Endothelial cell of umbilical vein (primary cell): ENCODE measurements at regions not wholly inside any gene's neighbourhood (a gene's known extent, or its start where the extent isn't known, plus 50 kb on each side); places are given as distances from the start of the nearest gene placed in this dataset.

Source experiments
- BruUV-seq: library from RNA; stranded (reverse); fragments of 400-500 nt; replicated peaks from 2 replicates; lab custom pipeline; 2021; lab: Mats Ljungman, UMichigan
- CTCF ChIA-PET: fragments of 300-600, 350-600 bp; sonication (Branson Sonifier 250); formaldehyde crosslinking; loops from one replicate; lab custom pipeline; 2021; ENCODE audit warnings: antibody characterized with exemption, inconsistent platforms; lab: Charles Lee
- POLR2A ChIA-PET: fragments of 300-600, 350-600 bp; sonication (Branson Sonifier 250); formaldehyde crosslinking; loops from one replicate; lab custom pipeline; 2021; ENCODE audit warnings: antibody characterized with exemption, inconsistent platforms; lab: Charles Lee
- DNase-seq: peaks from one replicate; pipeline ENCODE4 v3.0.0-alpha.2; 2011; ENCODE audit warnings: low read depth, low spot score
- FAIRE-seq: peaks from 2 replicates; lab custom pipeline; 2011; peaks lifted over from hg19 to GRCh38; lab: Jason Lieb, UNC
- H2AFZ ChIP-seq: 2 replicates; pipeline ENCODE4 v1.6.0; 2012; ENCODE audit warnings: low read depth, low read length, control low read depth, inconsistent platforms
- H3K27ac ChIP-seq: 2 replicates; pipeline ENCODE4 v1.5.1; 2011; ENCODE audit warnings: low read depth, mild to moderate bottlenecking, control low read depth, low read length, moderate library complexity; ENCODE audit not compliant: insufficient read depth
- H3K27me3 ChIP-seq, 2 experiments: 2 replicates each; pipeline versions ENCODE4 v1.6.0 to v1.6.1; 2011; ENCODE audit warnings: low read length in 2 of 2, mixed read lengths in 1 of 2; ENCODE audit not compliant: control insufficient read depth in 2 of 2, insufficient read depth in 2 of 2
- H3K36me3 ChIP-seq, 2 experiments: 2 replicates in 1 of 2; 3 replicates in 1 of 2; pipeline ENCODE4 v1.5.1; 2011; ENCODE audit warnings: low read length in 2 of 2, mild to moderate bottlenecking in 1 of 2, moderate library complexity in 1 of 2; ENCODE audit not compliant: control insufficient read depth in 2 of 2, insufficient read depth in 2 of 2; ENCODE audit errors: extremely low read depth in 1 of 2
- H3K4me1 ChIP-seq: 3 replicates; pipeline ENCODE4 v1.5.1; 2011; ENCODE audit warnings: mild to moderate bottlenecking, low read length; ENCODE audit not compliant: control insufficient read depth, insufficient read depth; ENCODE audit errors: extremely low read depth
- H3K4me2 ChIP-seq: 2 replicates; pipeline ENCODE4 v1.6.1; 2011; ENCODE audit warnings: low read length, control low read depth, mixed read lengths; ENCODE audit not compliant: insufficient read depth
- H3K4me3 ChIP-seq, 3 experiments: fragments of 200-600 bp in 1 of 3; sonication (generic), shearing (Covaris generic) in 1 of 3; replicated peaks in 1 of 3; 2 replicates each; pipeline ENCODE4 v1.5.1; 2011 to 2016; ENCODE audit warnings: control low read depth in 3 of 3, low read length in 3 of 3, mild to moderate bottlenecking in 2 of 3, inconsistent platforms in 1 of 3, low read depth in 1 of 3, moderate library complexity in 1 of 3; ENCODE audit not compliant: insufficient read depth in 1 of 3
- H3K79me2 ChIP-seq: 2 replicates; pipeline ENCODE4 v1.6.0; 2012; ENCODE audit warnings: low read length, inconsistent platforms; ENCODE audit not compliant: control insufficient read depth, insufficient read depth
- H3K9ac ChIP-seq: replicated peaks from 2 replicates; pipeline ENCODE3; 2011; ENCODE audit warnings: low read length, control low read depth; ENCODE audit not compliant: insufficient read depth; ENCODE audit errors: extremely low read depth
- H3K9me1 ChIP-seq: replicated peaks from 3 replicates; pipeline ENCODE4 v1.6.0; 2011; ENCODE audit warnings: mild to moderate bottlenecking, low read length; ENCODE audit not compliant: control insufficient read depth, insufficient read depth; ENCODE audit errors: extremely low read depth
- H3K9me3 ChIP-seq: replicated peaks from 2 replicates; pipeline ENCODE4 v1.5.1; 2012; ENCODE audit warnings: low read length, inconsistent platforms; ENCODE audit not compliant: control insufficient read depth, insufficient read depth
- H4K20me1 ChIP-seq: replicated peaks from 2 replicates; pipeline ENCODE3; 2011; ENCODE audit warnings: mild to moderate bottlenecking, low read length; ENCODE audit not compliant: control insufficient read depth, insufficient read depth; ENCODE audit errors: extremely low read depth
- CTCF ChIP-seq, 2 donors: IDR thresholded peaks; 1 replicate in 1 of 2; 2 replicates in 1 of 2; pipeline ENCODE4 v1.5.1; 2011; ENCODE audit warnings: low read length in 2 of 2, mild to moderate bottlenecking in 2 of 2, moderate library complexity in 2 of 2, control low read depth in 1 of 2, inconsistent platforms in 1 of 2, low read depth in 1 of 2; ENCODE audit not compliant: insufficient read depth in 1 of 2; ENCODE audit errors: extremely low read depth in 1 of 2
- EZH2 ChIP-seq: IDR thresholded peaks from 2 replicates; pipeline ENCODE4 v1.6.1; 2012; ENCODE audit warnings: borderline replicate concordance, low read depth, mild to moderate bottlenecking, moderate library complexity, low read length, inconsistent platforms; ENCODE audit not compliant: severe bottlenecking
- FOS ChIP-seq: IDR thresholded peaks from 2 replicates; pipeline ENCODE4 v1.6.1; 2011; ENCODE audit warnings: mild to moderate bottlenecking, low read length, moderate library complexity, borderline replicate concordance; ENCODE audit not compliant: insufficient read depth
- GATA2 ChIP-seq: IDR thresholded peaks from 2 replicates; pipeline ENCODE4 v1.7.0; 2011; ENCODE audit warnings: low read depth, mild to moderate bottlenecking, moderate library complexity, mixed read lengths, low read length; ENCODE audit not compliant: insufficient read length, insufficient read depth
- JUN ChIP-seq: IDR thresholded peaks from 2 replicates; pipeline ENCODE4 v1.6.1; 2011; ENCODE audit warnings: borderline replicate concordance, low read depth; ENCODE audit not compliant: insufficient read length, insufficient read depth
- MAX ChIP-seq: IDR thresholded peaks from 2 replicates; pipeline ENCODE4 v1.6.1; 2011; ENCODE audit not compliant: insufficient read depth, insufficient read length
- MYC ChIP-seq: IDR thresholded peaks from one replicate; pipeline ENCODE4 v1.6.1; 2011; ENCODE audit warnings: mild to moderate bottlenecking, low read depth, low read length
- POLR2A ChIP-seq: IDR thresholded peaks from 2 replicates; pipeline ENCODE4 v1.6.1; 2012; ENCODE audit warnings: low read depth, mild to moderate bottlenecking, control low read depth, low read length
- POLR2AphosphoS5 ChIP-seq: IDR thresholded peaks from 2 replicates; pipeline ENCODE4 v1.6.1; 2012; ENCODE audit warnings: low read depth, mild to moderate bottlenecking, control low read depth, low read length, moderate library complexity; ENCODE audit not compliant: insufficient read depth
- dilution Hi-C: fragments of 300-500 bp; cut with MboI; formaldehyde crosslinking; loops from one replicate; pipeline ENCODE4 v1.15.0; 2019; ENCODE audit warnings: low sequenced_read_pairs; ENCODE audit not compliant: extremely low pct_ligation_motif_present
- intact Hi-C: fragments of 100-400 bp; cut with micrococcal nuclease; formaldehyde crosslinking; loops from one replicate; pipeline ENCODE4 v1.10.0; 2022

- BruUV-seq, result no TSS peak
- TF ChIP-seq GATA2 (no peak), JUN (no peak), MAX (no peak), POLR2AphosphoS5 (no peak)
- ChIA-PET CTCF (no interaction called here), POLR2A (no interaction called here)
- no peaks in the 10 kb centered on the region for H3K9me1 ChIP-seq
- dilution Hi-C loops, result no loop called here
- H2AFZ ChIP-seq, result no peak overlapping the region
- H4K20me1 ChIP-seq, result no peaks in the 10 kb centered on the region
- H3K4me2 ChIP-seq, result no peak overlapping the region
- no peak overlapping the region for H3K9ac ChIP-seq
- no peak overlapping the region for H3K4me3 ChIP-seq
- no peaks in the 10 kb centered on the region for H3K4me1 ChIP-seq
- H3K9me3 ChIP-seq, result no peaks in the 10 kb centered on the region
- H3K79me2 ChIP-seq, result no peaks in the 10 kb centered on the region
- no peak overlapping the region for H3K27ac ChIP-seq
- H3K36me3 ChIP-seq, result no peaks in the 10 kb centered on the region
- no peaks in the 10 kb centered on the region for H3K27me3 ChIP-seq
- DNase-seq (no peak), FAIRE-seq (no peak)
- intact Hi-C loops, result no loop called here
Observed at GRCh38 chr11:133727774-133728173, 117.5 kb downstream of the SPATA19 start.

- H3K4me3 ChIP-seq, result no peak overlapping the region
- no TSS peak for BruUV-seq
- H2AFZ ChIP-seq, result no peak overlapping the region
- H3K9ac ChIP-seq, result no peak overlapping the region
- dilution Hi-C loops, result no loop called here
- no peaks in the 10 kb centered on the region for H3K79me2 ChIP-seq
- POLR2A ChIA-PET, result no interaction called here
- TF ChIP-seq CTCF (IDR thresholded peaks at IDR 0.05; ENCODE audit: extremely low read depth in 1 of 2, insufficient read depth in 1 of 2, low read depth in 1 of 2, low read length in 2 of 2) (no peak), EZH2 (no peak), MAX (no peak), FOS (no peak), MYC (no peak), POLR2A (no peak), JUN (no peak)
- CTCF ChIA-PET, result no interaction called here
- intact Hi-C loops, result no loop called here
- no peaks in the 10 kb centered on the region for H3K4me1 ChIP-seq
- no peak overlapping the region for H3K4me2 ChIP-seq
- H3K36me3 ChIP-seq, result no peaks in the 10 kb centered on the region
- no peaks in the 10 kb centered on the region for H3K9me1 ChIP-seq
- DNase-seq (no peak), FAIRE-seq (no peak)
- H3K27ac ChIP-seq, result no peak overlapping the region
- no peaks in the 10 kb centered on the region for H4K20me1 ChIP-seq
- H3K27me3 ChIP-seq, result no peaks in the 10 kb centered on the region
- H3K9me3 ChIP-seq, result no peaks in the 10 kb centered on the region
Observed at GRCh38 chr11:133726542-133726941, 118.8 kb downstream of the SPATA19 start.
